NCI-H82 treated with DMSO at 0.1 percent for 48 hours (cell line): ENCODE measurements at regions not wholly inside any gene's neighbourhood (a gene's known extent, or its start where the extent isn't known, plus 50 kb on each side); places are given as distances from the start of the nearest gene placed in this dataset.

ENCODE experiments used
- DNase-seq: peaks from one replicate; lab custom pipeline; 2025; ENCODE audit not compliant: unreplicated experiment; lab: John Stamatoyannopoulos, UW

DNA sequence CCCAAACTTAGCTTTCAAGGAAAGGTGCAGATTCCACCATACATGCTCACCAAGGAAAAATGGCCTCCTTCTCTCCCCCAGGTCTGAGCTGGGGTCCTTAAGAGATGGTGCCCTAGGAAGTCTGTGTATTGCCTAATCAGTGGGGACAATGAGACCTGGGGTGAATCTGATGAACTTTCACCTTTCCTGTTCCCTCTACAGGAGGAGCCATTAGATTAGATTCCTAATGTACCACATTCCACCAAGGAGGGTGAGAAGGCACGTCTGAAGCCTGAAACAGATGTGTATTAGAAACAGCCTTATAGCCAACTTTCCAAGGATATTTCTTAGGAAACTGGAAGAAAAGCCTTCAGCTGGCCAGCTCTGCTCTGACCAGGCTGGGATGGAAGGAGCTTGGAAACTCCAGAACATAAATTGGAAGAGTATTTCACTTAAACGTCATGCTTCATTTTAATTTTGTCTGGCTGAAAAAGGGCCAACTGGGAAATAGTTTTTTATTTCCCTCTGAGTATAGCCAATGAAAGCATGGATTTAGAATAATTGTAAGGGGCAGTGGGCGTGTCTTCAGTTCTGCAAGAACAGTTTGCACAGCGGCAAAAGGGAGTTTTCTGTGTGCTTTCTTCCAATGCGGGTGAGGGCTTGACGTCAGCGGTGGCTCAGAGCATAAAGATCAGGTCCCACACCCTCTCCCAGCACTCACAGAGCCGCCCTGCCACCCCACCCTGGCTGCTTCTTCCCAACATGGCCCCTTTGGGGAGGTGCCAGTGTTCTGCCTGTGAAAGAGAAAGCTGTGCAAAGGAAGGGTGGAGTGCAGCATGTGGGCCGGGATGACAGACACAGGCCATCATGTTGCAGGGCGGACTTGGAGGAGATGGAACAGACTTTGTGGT, 210.9 kb downstream of the ESM1 start:
- no peak for DNase-seq

DNA sequence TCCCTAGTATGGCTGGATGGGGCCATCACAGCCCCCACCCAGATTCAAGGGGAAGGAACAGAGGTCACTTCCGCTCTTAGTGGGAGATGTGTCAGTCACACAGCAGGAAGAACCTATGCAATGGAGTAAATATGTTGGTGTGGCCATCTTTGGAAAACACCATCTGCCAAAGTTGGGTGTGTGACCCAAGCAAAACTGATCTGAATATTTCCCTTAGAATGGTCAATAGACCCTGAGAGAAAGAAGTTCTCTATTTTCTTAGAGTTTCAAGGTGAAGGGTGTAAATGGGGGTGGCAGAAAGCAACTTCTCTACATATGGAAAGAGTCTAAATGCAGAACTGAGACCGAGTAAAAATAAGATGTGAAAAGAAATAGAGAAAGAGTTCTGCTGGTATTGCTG, 212.7 kb downstream of the ESM1 start:
- DNase-seq: no peak

DNA sequence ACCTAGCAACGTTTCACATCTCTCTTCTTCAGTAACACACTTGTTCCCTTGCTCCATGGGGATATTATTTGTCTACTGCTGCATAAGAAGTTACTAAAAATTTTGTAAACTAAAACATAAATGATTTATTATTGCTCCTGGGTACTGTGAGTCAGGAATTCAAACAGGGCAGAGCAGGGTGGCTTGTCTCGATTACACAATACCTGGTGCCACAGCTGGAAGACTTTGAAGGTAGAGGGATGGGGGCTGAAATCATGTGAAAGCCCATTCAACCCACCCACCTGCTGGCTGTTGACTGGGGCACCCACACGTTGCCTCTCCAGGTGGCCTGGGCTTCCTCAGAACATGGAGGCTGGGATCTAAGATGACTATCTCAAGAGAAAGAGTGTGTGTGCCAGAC, 213.2 kb downstream of the ESM1 start:
- no peak for DNase-seq

DNA sequence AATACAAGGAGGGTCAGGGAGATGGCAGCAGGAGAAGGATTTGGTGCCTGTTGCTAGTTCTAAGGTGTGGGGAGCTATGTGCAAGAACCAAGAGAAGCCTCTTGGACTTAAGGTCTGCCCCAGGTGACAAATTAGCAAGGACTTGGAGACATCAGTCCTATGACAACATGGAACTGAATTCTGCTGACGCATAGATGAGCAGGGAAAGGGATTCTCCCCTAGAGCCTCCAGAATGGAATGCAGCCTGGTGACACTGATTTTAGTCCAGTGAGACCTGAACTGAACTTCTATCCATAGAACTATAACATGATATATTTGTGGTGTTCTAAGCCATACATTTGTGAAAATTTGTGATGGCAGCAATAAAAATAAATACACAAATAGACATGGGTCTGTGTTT, 215.6 kb downstream of the ESM1 start:
- DNase-seq: no peak

DNA sequence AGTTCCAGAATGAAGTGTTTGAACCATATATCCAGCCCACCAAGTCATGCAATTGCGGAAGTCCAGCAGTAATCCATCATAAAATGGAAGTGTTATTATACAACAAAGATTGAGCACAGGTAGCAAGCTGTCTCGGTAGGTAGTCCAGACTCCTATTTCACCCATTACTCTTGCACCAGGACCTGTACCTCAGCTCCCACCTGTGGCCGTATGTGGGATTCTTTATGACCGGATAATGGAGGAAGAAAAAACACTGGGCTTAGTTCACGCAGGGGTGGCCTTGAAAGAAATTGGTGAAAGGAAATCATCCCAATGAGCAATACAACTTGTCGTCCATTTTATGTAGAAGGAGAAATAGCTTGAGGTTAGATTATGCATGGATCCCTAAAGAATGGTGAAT, 216.3 kb downstream of the ESM1 start:
- DNase-seq: no peak

DNA sequence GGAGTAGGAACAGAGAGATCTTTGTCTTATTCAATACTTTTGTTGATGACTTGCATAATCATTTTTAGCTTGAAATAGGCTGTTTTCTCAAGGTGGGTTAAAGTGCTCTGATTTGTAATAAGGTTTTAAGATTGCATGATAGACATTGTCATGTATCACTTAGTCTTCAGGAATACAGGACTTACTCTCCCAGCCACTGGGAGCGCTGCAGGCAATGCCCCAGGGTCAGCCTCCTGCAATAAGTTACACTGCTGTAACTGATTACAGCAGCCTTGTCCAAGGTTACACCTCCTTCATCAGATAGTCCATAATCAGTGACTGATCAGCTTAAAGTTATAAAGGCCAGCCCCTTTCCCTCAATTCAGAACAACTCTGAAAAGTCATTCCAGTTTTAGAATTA, 218.6 kb downstream of the ESM1 start:
- DNase-seq: no peak

DNA sequence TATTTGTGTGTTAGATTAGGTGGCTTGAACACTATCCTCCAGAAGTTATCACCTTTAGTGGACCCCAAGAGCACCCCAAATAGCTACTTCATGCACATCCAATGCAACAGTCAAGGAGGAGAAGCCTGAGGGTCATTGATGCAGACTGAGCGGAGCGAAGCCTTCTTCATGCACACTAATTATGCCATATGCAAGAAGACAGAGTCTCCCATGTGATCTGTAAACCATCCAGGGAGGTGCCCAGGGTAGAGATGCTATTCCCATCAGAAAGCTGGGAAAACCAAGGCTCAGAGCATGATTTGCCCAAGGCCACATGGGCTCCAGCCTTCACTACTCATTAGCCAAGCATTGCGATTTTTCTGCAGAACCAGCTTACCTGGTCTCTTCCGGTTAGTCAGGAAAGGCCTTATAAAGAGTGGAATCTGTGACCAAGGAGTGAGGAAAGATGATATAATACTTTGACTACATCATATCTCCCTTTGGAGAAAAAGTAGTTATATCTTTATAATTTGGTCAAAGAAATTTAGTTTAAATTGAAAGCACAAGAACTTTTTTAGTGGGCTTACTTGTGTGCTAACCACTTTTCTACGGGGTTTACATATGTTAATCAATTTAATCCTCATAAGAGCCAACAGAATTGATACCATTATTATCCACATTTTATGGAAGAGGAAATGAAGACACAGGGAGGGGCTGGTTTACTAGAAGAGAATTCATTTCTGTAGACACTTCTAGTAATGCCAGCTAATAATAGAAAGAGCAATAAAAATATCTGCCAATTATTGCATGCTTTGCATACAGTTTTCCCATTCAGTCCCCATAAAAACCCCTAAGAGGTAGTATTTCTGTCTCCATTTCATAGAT, 220.0 kb downstream of the ESM1 start:
- no peak for DNase-seq

DNA sequence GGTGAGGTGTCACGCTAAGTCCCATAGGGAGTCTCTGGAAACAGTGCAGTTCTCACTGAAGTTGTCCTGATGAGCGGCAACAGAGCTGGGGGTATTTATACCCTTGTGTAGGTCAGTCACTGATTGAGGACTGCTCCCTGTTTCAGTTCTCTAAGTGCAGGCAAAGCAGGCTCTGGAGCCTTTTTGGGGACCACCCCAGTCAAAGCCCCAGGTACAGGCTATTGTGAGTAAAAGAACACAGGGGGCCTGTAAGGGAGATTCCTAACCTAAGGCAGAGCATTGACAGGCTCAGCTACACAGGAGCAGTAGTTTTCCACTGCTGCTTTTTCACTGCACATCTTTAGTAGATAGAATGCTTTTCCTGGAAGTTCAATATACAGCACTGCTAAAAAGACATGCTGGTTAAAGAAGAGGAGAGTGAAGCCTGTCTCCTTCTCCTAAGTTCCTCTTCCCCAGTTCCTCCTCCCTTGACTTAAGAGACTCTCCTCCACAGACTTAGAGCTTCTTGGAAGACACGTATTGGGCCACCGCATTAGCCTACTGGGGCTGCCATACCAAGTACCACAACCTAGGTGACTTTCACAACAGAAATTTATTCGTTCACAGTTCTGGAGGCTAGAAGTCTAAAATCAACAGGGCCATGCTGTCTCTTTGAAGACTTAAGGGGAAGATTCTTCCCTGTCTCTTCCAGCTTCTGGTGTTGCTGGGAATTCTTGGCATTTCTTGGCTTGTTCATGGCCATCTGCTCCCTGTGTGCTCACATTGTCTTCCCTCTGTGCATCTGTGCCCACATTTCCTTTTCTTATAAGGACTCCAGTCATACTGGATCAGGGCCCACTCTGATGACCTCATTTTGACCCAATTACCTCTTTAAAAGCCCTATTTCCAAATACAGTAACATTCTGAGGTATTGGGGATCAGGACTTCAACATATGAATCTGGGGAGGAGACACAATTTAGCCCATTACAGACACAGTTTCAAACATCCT, 221.0 kb downstream of the ESM1 start:
- no peak for DNase-seq

DNA sequence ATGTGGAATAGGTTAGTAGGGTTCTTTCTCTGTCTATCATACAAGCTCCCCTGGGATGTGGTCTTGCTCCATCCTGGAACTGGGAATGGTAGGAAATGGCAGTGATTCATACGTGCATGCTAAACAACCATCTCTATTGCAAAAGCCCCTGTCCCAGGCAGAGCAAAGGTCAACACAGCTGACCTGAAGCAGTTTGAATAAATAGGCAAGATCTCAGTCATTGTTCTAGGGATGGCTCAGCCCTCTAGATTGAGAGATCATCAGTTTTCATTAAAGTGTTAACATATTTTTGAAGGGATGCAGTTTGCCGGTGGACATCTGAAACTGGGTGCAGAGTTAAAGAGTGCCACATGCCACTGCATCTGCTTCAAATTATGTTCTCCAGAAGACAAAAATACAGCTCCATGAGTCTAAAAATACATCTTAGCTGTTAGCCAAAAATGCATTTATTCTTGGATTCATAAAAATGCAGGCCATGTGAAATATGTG, 224.1 kb downstream of the ESM1 start:
- DNase-seq: no peak

DNA sequence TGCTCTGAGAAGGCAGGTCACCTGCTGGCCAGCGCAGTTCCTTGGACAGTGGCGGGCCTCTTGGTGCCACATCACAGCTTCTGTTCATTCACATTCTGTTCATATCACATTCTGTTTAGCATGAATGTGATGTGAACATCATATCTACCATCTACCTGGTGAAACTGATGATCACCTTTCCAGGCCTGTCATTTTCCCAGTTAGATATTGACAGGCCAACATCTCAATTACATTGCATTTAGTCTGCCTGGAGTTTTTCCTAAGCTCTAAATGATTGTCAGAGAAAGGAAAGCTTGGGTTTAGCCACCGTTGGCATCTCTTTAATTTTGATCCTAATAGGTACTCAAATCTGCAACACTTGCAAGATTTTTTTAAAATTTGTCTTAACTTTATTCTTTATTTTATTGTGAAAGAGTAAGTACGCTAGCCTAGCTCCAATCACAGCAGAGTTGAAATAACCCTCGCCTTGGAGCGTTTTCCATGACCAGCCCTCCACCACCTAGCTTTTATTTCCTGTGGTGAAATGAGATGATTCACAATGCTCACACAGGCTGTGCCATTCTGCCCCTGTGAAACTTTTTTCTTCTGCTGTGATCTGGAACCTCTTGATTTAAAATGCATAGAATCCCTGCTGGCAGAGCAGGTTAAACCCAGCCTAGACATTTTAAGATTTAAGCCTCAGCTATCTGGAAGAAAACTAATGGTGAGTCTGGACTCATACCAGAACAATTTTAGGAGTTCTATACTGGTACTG, 225.0 kb downstream of the ESM1 start:
- no peak for DNase-seq

DNA sequence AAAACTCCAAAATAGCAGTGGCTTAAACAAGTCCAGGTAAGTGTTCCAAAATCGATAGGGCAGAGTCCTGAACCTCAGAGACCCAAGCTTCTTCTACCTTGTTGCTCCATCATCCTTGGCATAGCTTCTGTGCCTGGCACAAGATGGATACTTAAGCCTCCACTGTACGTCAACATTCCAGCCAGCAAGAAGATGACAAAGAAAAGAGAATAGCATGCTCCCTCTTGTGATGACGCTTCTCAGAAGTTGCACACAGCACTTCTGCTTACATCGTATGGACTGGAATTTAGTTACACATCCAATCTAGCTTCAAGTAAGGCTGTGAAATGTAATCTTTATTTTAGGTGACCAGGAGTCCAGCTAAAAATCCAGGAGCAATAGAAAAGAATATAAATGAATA, 227.4 kb downstream of the ESM1 start:
- no peak for DNase-seq

DNA sequence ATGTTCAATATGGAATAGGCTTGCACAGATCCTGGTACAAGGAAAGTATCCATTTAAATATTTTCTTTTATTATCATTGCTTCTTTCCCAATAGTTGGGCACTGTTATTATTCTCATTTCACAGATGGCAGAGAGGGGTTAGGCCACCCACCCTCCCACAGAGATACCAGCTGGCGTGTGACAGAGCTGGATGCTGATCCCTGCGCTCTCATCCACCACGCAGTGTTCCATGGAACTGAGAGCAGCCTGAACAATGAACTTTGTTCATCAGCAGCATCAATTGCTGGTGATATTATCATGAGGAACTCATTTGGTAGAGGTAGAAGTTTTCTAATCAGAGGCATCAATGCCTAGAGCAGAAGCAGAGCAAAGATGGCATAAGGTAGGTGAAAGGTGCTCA, 227.9 kb downstream of the ESM1 start:
- no peak for DNase-seq

DNA sequence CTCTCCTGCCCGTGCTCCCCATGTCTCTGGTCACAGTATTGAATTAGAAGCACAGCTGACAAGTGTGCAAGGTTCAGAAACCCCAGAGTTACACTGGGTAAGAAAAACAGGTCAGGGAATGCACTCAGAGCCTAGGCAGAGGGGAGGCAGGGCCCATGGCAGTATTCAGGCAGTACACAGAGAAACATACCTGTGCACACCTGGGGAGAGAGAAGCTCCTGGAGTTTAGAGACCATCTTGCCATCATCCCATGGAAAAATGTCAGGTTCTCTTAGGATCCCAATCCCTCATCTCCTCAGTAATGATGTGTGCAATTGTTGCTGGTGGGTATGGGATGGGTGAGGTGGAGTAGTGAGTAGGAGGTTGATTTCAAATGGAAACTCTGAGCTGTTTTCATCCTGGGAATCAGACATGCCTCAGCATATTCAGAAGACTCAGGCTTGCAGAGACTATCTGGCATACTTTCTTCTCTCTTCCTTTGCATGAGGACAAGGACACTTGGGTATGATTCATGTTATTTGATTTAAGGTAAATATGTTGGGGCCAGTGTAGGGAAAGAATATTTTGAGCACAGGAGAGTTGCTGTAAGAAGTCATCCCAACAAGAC, 228.5 kb downstream of the ESM1 start:
- no peak for DNase-seq

DNA sequence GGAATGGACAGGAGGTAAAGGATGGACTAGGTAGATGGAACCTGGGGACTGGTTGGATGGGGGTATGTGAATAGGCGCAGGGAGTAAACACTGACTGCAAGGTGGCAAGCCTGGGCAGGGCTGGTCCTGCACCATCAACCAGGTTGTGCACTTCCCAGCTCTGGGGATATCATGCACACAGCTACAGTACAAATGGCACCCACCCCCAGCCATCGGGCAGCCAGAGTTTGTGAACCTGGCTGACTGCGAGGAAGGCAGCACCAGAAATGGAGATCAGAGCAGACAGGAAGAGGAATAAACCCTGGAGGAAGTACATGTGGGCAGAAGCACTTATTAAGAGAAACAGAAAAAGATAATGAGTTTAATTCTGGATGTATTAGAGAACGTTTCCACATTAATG, 229.1 kb downstream of the ESM1 start:
- DNase-seq: no peak

DNA sequence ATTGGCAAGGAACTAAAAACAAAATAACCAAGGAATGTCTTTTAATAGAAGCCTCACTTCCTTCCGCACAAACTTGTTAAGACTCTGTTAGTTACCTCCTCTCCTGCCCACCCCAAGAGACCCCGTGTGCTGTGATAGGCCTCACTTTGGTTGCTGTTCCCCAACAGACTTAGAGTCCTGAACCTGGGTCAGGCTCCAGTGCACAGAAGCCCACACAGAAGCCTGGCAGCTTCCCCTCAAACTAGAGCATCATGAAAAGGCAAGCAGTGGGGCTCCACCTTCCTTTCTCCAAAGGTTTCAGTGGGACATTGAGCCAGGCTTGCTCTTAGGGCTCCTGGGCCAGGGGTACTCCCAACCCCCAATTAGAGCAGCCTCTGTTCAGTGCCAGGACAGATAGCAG, 230.5 kb downstream of the ESM1 start:
- DNase-seq: no peak

DNA sequence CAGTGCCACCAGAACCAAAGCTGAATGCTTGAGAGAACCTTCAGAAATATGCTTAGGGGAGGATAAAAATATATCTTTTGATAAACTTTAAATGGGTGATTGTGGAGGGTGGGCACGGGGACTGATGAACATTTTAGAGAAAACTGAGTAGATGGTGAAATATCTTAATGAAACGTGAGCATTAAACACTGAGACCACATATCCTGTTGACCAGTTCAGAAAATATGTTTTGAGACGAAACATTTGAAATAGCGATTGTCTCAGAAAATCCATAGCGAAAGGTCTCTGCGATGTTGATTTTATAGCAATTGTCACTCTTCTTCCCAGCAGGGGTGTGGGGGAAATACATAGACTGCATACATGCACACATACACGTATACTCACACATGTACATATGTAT, 231.0 kb downstream of the ESM1 start:
- DNase-seq: no peak

DNA sequence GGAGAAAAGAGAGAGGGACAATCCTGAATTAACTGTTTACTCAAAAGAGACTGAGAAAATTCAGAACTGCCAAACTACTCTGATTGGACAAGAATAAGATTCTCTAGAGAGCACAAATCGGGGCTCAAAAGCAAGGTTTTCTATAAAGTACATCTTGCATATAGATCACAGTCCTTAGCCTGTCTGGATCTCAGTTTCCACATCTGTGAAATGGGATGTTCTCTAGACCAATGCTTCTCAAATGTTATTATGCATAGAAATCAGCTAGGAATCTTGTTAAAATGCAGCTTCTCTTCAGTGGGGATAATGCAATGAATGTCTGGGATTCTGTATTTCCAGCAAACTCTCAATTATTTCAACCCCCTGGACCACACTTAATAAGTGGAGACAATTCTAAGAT, 231.6 kb downstream of the ESM1 start:
- DNase-seq: no peak

DNA sequence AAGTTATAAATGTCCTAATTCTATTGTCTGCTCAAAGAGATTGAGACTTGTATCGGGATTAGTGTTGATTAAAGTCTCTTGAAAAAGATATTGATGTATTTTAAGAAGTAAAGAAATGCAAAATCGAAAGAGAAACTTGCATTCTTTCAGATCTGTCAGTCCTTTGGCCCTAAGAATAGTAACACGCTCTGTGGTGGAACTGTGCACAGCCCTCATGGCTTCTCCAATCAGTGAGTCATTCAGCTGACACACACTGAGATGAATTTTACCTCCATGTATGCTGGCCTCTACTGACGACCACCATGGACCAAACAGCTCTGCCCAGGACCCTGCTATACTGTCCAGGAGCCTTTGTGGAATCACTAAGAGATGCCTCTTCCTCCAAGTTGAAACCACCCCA, 232.4 kb downstream of the ESM1 start:
- DNase-seq: no peak

DNA sequence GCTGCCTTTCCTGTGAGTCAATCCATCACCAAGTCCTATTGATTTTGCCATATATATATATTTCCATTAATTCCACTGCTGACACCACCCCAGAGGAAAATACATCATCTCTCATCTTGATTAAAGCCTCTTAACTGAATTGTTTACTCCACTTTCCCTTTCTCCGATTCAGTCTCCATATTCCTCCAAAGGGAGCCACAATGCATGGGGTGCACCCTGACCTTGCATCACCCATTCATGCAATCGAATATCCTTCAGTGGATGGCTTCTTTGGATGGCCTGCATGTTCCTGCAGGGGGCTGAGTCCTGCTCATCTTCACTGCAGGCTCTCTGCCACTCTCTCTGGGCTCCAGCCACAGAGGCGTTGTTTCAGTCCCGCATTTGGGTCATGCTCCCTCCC, 231.0 kb downstream of the SNX18 start:
- no peak for DNase-seq
